ENCODE measurements at regions not wholly inside any gene's neighbourhood (a gene's known extent, or its start where the extent isn't known, plus 50 kb on each side); places are given as distances from the start of the nearest gene placed in this dataset.

DNA sequence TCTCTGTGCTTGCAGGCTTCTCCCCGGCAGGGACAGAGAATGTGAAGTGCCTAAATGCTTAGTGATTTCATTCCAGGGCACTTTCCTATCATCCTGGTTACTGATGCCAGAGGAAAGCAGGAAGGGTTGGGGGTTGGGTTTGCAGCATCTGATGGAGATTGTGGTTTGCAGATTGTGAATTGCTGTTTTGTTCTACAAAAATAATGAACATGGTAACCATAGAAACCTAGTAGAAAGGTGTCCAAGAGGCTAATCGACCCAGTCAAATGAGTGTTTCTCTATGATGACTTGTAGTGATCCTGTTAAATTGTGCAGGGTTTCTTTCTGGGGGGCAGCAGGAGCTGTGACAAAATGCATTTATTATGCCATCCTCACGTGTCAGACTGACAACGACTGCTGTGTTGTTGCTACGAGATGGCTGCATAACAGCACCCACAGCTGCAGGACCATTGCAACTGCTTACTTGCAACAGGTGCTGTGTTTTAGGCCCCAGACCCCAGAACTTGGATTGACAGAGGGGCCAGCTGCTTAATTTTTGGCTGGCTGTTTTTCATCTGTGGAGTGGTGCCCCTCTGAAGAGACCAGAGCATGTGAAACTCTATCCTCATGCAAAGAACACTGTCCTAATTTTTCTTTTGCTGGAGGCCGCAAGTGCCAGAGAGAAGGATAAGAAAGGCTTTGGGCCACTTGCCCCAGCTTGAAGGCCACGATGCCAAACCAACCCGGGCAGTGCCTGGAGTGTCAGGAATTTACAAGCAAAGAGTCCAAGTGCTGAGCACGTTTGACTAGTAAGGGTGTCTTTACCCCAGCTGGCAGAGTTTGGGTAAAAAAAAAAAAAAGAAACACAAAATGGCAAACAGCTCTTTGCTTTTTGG, 397.8 kb downstream of the GADD45G start:
- Mint-ChIP-seq H3K4me3 (no peak overlapping the region), H3K36me3 (ENCODE audit: low read depth) (no peaks in the 10 kb centered on the region), H3K4me1 (peaks cover 15% of the 10 kb centered on the region), H3K27ac (no peak overlapping the region), H3K27me3 (peaks cover 8% of the 10 kb centered on the region)
- ATAC-seq (no peak), DNase-seq (no peak)
- no peaks in the 10 kb centered on the region for H3K9me3 ChIP-seq (ENCODE audit: control insufficient read depth, low read length, poor library complexity, severe bottlenecking)

DNA sequence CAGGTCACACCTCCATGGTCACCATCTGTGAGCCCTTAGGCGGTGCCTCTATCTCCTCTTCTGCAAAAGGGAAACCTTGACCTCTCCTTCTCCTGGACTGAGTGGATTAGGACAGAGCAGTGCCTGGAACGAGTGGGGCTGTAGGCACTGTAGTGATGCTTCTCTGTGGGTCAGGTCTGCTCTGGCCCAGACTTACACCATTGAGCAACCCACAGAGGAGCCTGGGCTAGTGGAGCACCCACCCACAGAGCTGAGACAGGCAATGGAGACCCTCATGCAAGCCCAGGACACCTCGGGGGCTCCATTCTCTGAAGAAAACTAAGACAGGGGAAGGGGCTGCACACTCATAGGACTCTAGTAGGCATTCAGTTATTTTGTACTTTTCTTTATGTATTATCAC, 400.6 kb downstream of the GADD45G start:
- DNase-seq (no peak), ATAC-seq (no peak)
- no peaks in the 10 kb centered on the region for H3K36me3 Mint-ChIP-seq (ENCODE audit: low read depth)
- peaks cover 13% of the 10 kb centered on the region for H3K27me3 Mint-ChIP-seq
- H3K4me3 Mint-ChIP-seq, result no peak overlapping the region
- H3K4me1 Mint-ChIP-seq, result peaks cover 6% of the 10 kb centered on the region
- no peak overlapping the region for H3K27ac Mint-ChIP-seq
- H3K9me3 ChIP-seq (ENCODE audit: control insufficient read depth, low read length, poor library complexity, severe bottlenecking), result no peaks in the 10 kb centered on the region

DNA sequence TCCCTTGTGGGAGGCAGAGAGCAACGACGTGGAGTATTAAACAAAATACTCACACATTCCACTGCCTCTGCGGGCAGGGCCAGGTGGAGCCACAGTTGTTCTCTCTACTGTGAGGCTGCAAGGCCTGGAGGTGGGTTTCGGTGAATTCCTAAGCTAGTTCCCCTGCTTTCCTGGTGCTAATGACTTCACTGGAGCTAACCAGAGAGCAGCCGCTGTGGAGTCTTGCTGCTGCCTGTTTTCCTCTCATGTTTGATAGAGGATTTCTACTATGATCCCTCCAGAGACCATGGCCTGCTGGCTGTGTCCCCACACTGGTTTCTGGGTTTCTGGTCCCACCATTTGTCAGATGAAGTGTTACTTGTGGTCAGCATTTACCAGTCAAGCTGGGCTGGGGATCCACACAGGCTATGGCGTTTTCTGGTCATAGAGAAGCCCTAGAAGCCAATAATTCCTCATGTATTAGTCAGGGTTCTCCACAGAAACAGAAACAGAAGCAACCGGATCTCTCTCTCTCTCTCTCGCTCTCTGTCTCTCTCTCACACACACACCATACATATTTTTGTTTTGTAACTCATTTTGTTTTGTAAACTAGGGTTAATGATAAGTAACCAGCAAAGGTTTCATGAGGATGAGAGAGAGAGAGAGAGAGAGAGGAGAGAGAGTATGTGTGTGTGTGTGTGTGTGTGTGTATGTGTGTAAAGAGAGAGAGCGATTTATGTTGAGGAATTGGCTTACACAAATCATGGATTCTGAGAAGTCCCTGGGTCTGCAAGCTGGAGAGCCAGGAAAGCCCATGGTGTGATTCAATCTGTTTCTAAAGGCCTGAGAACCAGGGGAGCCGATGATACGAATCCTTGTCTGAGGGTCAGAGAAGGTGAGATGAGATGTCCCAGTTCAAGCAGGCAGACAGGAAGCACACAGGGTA, 403.0 kb downstream of the GADD45G start:
- H3K27ac Mint-ChIP-seq, result no peak overlapping the region
- H3K36me3 Mint-ChIP-seq (ENCODE audit: low read depth), result no peaks in the 10 kb centered on the region
- no peak overlapping the region for H3K4me3 Mint-ChIP-seq
- H3K27me3 Mint-ChIP-seq, result peaks cover 24% of the 10 kb centered on the region
- DNase-seq, result no peak
- H3K9me3 ChIP-seq (ENCODE audit: control insufficient read depth, low read length, poor library complexity, severe bottlenecking), result no peaks in the 10 kb centered on the region
- no peaks in the 10 kb centered on the region for H3K4me1 Mint-ChIP-seq
- ATAC-seq, result no peak

DNA sequence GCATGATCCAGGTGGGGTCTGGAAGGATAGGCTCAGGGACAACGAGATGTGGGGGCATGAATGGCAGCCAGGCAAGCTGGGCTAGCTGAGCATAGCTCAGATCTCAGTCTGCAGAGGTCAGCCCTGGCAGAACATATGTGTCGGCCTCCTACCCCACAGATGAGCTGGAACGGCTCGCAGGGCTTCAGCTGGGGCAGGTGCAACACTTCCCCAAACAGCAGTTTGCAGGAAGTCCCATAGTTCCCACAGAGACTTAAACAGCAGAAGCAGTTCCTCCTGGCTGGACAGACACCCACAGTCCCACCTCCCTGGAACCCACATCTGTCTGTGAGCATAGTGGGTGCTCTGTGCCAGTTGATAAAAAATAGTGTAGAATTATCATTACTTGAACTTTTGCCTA, 404.6 kb downstream of the GADD45G start:
- H3K27me3 Mint-ChIP-seq, result peaks cover 24% of the 10 kb centered on the region
- no peak overlapping the region for H3K4me3 Mint-ChIP-seq
- DNase-seq (no peak), ATAC-seq (no peak)
- H3K36me3 Mint-ChIP-seq (ENCODE audit: low read depth), result no peaks in the 10 kb centered on the region
- H3K27ac Mint-ChIP-seq, result no peak overlapping the region
- H3K4me1 Mint-ChIP-seq, result no peaks in the 10 kb centered on the region
- H3K9me3 ChIP-seq (ENCODE audit: control insufficient read depth, low read length, poor library complexity, severe bottlenecking), result no peaks in the 10 kb centered on the region

DNA sequence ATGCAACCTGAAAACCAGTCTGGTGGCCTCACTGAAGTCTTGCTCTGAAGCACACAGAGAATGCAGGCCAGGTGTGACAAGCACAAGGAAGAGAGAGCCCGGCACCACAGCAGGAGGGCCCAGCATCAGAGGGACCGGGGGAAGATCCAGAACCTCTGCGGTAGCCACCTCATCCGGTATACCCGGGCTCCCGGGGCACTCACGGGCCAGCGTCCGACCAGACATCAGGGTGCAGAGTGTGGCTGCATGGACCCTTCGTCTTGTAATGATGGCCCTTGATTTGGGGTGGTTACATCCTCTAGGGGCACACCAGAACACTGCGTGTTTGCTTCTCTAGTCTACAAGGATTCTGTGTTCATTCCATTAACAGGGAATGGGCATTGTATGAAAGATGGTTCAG, 406.0 kb downstream of the GADD45G start:
- H3K9me3 ChIP-seq (ENCODE audit: control insufficient read depth, low read length, poor library complexity, severe bottlenecking), result no peaks in the 10 kb centered on the region
- Mint-ChIP-seq H3K27ac (no peak overlapping the region), H3K4me1 (no peaks in the 10 kb centered on the region), H3K27me3 (peaks cover 31% of the 10 kb centered on the region), H3K36me3 (ENCODE audit: low read depth) (no peaks in the 10 kb centered on the region), H3K4me3 (no peak overlapping the region)
- DNase-seq (no peak), ATAC-seq (no peak)

DNA sequence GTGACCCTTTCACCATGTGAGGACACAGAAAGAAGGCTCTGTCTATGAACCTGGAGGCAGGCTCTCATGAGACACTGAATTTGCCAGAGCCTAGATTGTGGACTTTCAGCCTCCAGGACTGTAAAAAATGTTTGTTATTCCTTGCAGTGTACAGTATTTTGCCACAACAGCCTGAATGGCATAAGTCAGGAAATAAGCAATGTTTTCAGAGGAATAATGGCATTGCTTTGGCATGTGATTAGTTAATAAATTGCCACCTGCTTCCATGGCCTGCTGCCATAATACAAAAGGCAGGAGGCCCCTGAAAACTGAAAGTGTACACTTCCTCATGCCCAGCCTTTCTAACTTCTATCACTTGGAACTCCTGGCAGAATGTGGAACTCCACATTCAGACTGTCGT, 408.1 kb downstream of the GADD45G start:
- Mint-ChIP-seq H3K36me3 (ENCODE audit: low read depth) (no peaks in the 10 kb centered on the region), H3K4me1 (peaks cover 2% of the 10 kb centered on the region), H3K27me3 (peaks cover 39% of the 10 kb centered on the region), H3K4me3 (no peak overlapping the region), H3K27ac (no peak overlapping the region)
- ATAC-seq (no peak), DNase-seq (no peak)
- H3K9me3 ChIP-seq (ENCODE audit: control insufficient read depth, low read length, poor library complexity, severe bottlenecking), result no peaks in the 10 kb centered on the region

DNA sequence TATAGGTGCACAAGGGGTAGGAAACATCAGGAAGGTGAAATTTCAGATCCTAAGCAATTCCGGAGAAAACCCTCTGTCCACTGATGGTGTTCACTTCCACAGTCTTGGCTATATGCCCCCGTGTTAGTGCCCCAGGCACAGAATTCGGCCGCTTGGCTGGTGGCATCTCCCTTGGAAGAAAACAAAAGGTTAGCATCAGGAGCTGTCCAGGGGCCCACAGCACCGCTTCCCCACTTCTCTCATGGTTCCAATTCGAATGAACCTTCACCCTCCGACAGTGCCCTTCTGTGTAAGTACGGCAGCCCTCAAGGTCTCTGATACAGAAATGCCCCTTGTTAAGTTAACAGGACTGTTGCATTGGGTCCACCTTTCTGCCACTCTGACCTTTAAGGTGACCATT, 409.0 kb downstream of the GADD45G start:
- H3K36me3 Mint-ChIP-seq (ENCODE audit: low read depth), result no peaks in the 10 kb centered on the region
- no peak overlapping the region for H3K27ac Mint-ChIP-seq
- ATAC-seq (no peak), DNase-seq (no peak)
- H3K9me3 ChIP-seq (ENCODE audit: control insufficient read depth, low read length, poor library complexity, severe bottlenecking), result no peaks in the 10 kb centered on the region
- peaks cover 2% of the 10 kb centered on the region for H3K4me1 Mint-ChIP-seq
- no peak overlapping the region for H3K4me3 Mint-ChIP-seq
- peaks cover 44% of the 10 kb centered on the region for H3K27me3 Mint-ChIP-seq

DNA sequence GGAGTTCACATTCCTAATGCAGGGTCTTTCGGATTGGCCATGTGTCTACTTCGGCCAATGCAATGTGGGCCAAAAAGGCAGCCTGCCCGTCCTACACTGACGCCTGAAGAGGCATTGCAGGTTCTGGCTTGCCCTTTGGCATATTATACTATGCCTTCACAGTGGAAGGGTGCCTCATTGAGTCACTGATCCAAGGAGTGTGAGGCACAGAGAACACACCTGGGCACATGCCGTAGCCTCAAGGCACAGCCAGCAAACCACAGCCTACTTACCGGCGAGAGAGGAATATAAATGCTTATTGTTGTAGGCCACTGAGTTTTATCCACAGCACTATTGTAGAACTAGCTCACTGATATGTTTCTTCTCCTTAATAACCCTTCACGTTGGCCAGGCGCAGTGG, 409.6 kb downstream of the GADD45G start:
- H3K4me1 Mint-ChIP-seq, result peaks cover 2% of the 10 kb centered on the region
- DNase-seq (no peak), ATAC-seq (no peak)
- H3K27ac Mint-ChIP-seq, result no peak overlapping the region
- no peaks in the 10 kb centered on the region for H3K9me3 ChIP-seq (ENCODE audit: control insufficient read depth, low read length, poor library complexity, severe bottlenecking)
- H3K27me3 Mint-ChIP-seq, result peaks cover 46% of the 10 kb centered on the region
- H3K36me3 Mint-ChIP-seq (ENCODE audit: low read depth), result no peaks in the 10 kb centered on the region
- H3K4me3 Mint-ChIP-seq, result no peak overlapping the region

DNA sequence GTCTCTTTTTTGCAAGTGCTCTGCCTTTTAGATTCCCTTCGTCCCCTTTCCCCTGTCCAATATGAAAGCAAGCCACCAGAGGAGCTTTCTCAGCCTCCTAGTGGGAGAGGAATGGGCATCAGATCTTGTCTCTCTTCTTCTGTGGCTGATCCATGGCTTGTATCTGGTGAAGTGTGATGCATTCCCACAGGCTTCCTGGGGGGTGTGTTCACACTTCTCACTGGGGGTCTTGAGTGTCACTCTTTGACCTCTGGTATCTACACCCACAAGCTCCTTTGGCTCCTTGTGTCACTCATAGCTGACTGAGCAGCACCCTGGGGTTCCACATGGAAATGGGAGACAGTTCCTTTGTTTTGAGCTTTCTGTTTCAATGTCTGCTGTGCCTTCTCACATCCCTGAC, 411.5 kb downstream of the GADD45G start:
- ATAC-seq (no peak), DNase-seq (no peak)
- H3K27ac Mint-ChIP-seq, result no peak overlapping the region
- no peak overlapping the region for H3K4me3 Mint-ChIP-seq
- no peaks in the 10 kb centered on the region for H3K36me3 Mint-ChIP-seq (ENCODE audit: low read depth)
- peaks cover 2% of the 10 kb centered on the region for H3K4me1 Mint-ChIP-seq
- no peaks in the 10 kb centered on the region for H3K9me3 ChIP-seq (ENCODE audit: control insufficient read depth, low read length, poor library complexity, severe bottlenecking)
- peaks cover 35% of the 10 kb centered on the region for H3K27me3 Mint-ChIP-seq

DNA sequence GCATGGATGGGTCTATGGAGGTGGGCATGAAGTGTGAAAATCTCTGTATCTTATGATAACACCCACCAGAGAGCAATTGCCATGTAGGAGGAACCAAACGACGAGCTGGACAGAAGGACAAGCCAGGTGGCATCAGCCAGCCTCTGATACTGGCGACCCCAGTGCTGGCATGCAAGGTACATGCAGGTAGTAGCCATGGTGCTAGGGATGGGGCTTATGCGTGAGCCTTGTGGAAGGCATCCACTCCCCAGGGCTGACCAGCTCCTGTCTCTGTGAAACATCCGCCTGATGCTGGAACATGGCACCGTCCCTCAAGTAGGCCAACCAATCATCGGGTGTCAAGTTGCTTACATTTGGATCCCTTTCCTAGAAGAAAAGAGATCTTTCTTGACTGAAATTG, 412.9 kb downstream of the GADD45G start:
- H3K4me1 Mint-ChIP-seq, result peaks cover 2% of the 10 kb centered on the region
- H3K4me3 Mint-ChIP-seq, result no peak overlapping the region
- no peaks in the 10 kb centered on the region for H3K36me3 Mint-ChIP-seq (ENCODE audit: low read depth)
- peaks cover 35% of the 10 kb centered on the region for H3K27me3 Mint-ChIP-seq
- ATAC-seq (no peak), DNase-seq (no peak)
- H3K9me3 ChIP-seq (ENCODE audit: control insufficient read depth, low read length, poor library complexity, severe bottlenecking), result no peaks in the 10 kb centered on the region
- no peak overlapping the region for H3K27ac Mint-ChIP-seq

DNA sequence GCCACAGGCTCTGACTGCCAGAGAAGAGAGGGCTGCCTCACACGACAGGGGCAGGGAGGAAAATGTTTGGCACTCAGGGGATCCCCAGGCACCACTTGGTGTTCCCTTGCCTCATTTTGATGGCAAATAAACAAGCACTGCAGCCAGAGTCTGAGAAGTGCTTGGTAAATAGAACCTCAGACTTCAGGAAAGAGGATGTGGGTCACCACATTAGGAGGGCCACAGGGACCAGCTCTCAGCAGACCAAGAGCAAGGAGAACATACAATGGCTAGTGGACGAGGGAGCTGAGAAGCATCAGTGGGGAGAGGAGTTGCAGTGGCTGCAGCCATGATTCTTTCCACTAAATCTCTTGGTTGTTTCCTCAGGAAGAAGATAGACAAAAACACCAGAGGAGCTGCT, 413.9 kb downstream of the GADD45G start:
- no peak overlapping the region for H3K27ac Mint-ChIP-seq
- peaks cover 38% of the 10 kb centered on the region for H3K27me3 Mint-ChIP-seq
- H3K4me3 Mint-ChIP-seq, result no peak overlapping the region
- no peaks in the 10 kb centered on the region for H3K36me3 Mint-ChIP-seq (ENCODE audit: low read depth)
- no peaks in the 10 kb centered on the region for H3K9me3 ChIP-seq (ENCODE audit: control insufficient read depth, low read length, poor library complexity, severe bottlenecking)
- no peak for DNase-seq
- H3K4me1 Mint-ChIP-seq, result peaks cover 2% of the 10 kb centered on the region
- no peak for ATAC-seq

DNA sequence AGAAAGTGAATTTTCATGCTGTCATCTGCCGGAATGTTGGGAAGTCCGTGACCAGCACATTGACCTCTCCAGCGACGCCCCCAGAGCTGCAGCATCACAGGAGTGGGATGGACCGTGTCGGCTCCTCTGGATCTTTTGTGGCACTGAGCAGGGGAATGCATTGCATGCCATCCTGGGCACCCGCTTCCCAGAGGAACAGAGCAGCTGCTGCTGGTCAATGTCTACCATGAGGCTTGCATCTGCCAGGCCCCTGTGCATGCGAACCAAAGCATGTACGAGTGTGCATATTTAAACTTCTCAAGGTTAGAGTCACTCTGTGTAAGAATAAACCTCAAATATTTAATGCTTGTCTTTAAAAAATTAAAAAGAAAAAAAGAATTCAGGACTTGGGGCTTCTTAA, 414.8 kb downstream of the GADD45G start:
- H3K4me3 Mint-ChIP-seq, result no peak overlapping the region
- DNase-seq, result no peak
- H3K36me3 Mint-ChIP-seq (ENCODE audit: low read depth), result peaks cover 3% of the 10 kb centered on the region
- no peak for ATAC-seq
- H3K9me3 ChIP-seq (ENCODE audit: control insufficient read depth, low read length, poor library complexity, severe bottlenecking), result no peaks in the 10 kb centered on the region
- peaks cover 2% of the 10 kb centered on the region for H3K4me1 Mint-ChIP-seq
- peaks cover 40% of the 10 kb centered on the region for H3K27me3 Mint-ChIP-seq
- H3K27ac Mint-ChIP-seq, result no peak overlapping the region

DNA sequence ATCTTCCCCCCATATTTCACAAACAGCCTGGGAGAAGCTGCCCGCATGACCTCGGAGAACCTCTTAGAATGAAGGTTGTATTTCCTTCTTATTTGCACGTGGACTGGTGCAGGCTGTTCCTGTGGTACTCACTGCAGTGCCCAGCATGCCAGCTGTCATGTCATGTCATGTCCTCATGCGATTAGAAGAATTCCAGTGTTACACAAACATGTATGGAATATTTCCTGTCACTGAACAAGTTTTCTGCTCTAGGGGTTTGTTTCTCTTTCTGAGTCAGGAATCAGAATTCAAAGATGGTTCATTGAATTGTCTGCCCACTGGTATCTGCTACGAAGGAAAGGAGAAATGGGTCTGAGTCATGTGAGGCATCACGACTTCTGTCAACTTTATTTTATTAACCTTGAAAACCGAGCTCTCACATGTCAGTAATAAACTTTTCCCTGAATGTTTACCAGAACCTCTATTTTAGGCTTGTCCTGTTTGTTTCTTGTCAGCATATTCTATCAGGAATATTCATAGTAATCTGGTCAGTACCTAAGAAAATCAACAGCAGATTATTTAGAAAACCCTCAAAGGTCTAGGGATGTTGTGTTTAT, 415.6 kb downstream of the GADD45G start:
- ATAC-seq (no peak), DNase-seq (no peak)
- Mint-ChIP-seq H3K27me3 (peaks cover 42% of the 10 kb centered on the region), H3K4me3 (no peak overlapping the region), H3K36me3 (ENCODE audit: low read depth) (peaks cover 3% of the 10 kb centered on the region), H3K4me1 (peaks cover 2% of the 10 kb centered on the region), H3K27ac (no peak overlapping the region)
- H3K9me3 ChIP-seq (ENCODE audit: control insufficient read depth, low read length, poor library complexity, severe bottlenecking), result no peaks in the 10 kb centered on the region
